ENCODE measurements at regions not wholly inside any gene's neighbourhood (a gene's known extent, or its start where the extent isn't known, plus 50 kb on each side); places are given as distances from the start of the nearest gene placed in this dataset.

DNA sequence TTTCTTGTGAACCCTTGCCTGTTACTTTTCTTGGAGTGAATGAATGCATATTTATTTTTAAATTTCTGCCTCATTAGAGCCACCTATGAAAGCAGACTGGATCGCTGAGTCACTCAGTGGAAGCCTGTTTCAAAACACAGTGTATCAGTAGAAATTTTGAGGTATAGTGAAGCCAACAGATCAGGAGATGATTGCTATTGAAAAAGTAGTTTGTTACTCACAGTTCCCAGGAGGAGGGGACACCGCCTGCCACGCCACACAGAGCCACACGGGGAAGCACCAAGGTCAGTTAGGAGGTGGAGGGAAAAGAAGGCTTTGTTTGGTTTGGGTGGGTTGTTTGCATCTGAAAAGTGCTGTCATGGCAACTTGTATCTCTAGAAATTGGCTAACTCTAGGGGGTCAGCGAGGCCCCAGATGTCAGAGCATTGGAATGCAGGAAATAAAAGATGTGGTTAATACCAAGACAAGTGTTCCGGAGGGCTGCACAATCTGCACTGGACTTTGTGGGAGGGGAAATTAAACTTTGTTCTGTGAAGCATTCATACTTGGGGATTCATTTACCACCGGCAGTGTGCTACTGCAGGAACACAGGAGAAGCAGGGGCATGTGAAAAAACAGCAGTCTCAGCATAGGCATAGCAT is 106.4 kb upstream of the SDK1 start:
- no peak overlapping the region for H3K4me3 ChIP-seq (ENCODE audit: low read depth, low read length)
- no peak for DNase-seq (ENCODE audit: low read depth)
- TF ChIP-seq, protein P1, sequence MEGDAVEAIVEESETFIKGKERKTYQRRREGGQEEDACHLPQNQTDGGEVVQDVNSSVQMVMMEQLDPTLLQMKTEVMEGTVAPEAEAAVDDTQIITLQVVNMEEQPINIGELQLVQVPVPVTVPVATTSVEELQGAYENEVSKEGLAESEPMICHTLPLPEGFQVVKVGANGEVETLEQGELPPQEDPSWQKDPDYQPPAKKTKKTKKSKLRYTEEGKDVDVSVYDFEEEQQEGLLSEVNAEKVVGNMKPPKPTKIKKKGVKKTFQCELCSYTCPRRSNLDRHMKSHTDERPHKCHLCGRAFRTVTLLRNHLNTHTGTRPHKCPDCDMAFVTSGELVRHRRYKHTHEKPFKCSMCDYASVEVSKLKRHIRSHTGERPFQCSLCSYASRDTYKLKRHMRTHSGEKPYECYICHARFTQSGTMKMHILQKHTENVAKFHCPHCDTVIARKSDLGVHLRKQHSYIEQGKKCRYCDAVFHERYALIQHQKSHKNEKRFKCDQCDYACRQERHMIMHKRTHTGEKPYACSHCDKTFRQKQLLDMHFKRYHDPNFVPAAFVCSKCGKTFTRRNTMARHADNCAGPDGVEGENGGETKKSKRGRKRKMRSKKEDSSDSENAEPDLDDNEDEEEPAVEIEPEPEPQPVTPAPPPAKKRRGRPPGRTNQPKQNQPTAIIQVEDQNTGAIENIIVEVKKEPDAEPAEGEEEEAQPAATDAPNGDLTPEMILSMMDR (IDR thresholded peaks at IDR 0.05; ENCODE audit: low read depth, low read length, missing control alignments), result no peak

DNA sequence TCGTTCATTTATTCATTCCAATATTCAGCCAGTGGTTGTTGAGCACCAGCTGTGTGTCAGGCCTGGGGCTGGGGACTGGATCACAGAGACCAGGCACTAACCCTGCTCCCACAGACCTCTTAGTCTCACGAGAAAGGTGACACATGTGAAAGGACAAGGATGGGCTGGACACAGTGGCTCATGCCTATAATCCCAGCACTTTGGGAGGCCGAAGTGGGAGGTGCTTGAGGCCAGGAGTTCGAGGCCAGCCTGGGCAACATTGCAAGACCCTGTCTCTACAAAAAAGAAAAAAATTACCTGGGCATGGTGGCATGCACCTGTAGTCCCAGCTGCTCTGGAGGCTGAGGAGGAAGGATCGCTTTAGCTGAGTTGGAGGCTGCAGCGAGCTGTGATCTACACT is 105.9 kb upstream of the SDK1 start:
- TF ChIP-seq, protein P1 (IDR thresholded peaks at IDR 0.05; ENCODE audit: low read depth, low read length, missing control alignments), result no peak
- no peak for DNase-seq (ENCODE audit: low read depth)
- no peak overlapping the region for H3K4me3 ChIP-seq (ENCODE audit: low read depth, low read length)

DNA sequence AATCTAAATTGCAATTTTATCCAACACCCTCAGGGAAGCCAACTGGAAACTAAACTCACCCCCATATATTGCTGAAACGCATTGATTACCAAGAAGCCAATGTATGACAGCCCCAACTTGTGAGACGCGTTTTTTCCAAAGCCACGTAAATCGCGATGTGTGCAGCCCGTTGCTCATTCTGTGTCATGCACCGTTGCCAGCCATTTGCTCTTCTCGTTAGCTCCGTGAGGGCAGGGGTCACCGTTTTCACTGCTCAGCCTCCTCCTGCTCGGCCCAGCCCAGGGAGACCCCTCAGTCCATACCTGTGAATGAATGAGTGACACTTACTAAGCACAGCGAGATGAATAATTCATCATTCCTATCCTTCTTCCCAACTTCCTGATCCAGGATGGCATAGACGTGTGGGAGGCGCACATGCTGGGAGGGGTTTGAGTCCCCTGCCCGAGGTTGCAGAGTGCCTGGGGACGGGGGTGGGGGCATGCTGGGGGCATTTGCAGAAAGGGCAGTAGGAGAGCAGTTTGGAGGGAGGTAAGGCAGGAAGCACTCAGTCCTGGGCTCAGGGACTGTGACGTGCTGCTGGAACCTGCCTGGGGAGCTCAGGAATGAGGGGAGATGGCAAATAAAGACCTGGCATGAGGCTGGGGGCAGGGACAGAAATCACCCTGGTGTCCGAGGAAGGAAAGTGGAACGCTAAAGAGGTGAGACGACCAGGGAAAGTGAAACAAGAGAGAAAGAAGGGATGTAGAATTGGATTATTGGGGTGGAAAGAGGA is 104.2 kb upstream of the SDK1 start:
- DNase-seq (ENCODE audit: low read depth), result no peak
- H3K4me3 ChIP-seq (ENCODE audit: low read depth, low read length), result no peak overlapping the region
- TF ChIP-seq, protein P1 (IDR thresholded peaks at IDR 0.05; ENCODE audit: low read depth, low read length, missing control alignments), result no peak

DNA sequence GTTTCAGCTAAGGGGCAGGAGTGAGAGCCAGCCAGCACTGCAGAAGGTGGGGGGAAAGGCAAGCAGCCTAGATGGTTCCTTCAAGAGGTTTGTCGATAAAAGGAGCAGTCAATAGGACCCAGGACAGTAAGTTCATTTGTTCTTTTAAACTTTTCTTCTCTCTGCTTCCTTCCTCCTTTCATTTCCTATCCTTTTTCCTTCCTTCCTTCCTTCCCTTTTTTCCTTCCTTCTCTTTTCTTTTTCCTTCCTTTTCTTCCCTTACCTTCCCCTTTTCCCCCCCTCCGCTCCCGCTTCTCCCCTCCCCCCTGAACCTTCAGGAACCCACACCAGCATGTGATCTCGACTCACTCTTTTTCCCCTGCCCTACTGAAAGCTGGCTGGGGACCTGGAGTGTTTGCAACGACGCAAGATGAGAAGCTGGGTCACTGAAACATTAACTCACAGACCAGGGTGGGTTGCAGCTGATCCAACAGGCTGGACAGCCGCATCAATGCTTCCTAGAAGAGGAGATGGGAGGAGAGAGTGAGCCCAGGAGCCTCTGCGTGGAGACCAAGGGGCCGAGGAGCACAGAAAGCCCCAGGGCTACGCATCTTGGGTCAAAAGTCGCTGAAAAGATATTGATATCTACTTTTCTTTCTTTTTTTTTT is 103.4 kb upstream of the SDK1 start:
- TF ChIP-seq, protein P1 (IDR thresholded peaks at IDR 0.05; ENCODE audit: low read depth, low read length, missing control alignments), result no peak
- no peak overlapping the region for H3K4me3 ChIP-seq (ENCODE audit: low read depth, low read length)
- DNase-seq (ENCODE audit: low read depth), result no peak

DNA sequence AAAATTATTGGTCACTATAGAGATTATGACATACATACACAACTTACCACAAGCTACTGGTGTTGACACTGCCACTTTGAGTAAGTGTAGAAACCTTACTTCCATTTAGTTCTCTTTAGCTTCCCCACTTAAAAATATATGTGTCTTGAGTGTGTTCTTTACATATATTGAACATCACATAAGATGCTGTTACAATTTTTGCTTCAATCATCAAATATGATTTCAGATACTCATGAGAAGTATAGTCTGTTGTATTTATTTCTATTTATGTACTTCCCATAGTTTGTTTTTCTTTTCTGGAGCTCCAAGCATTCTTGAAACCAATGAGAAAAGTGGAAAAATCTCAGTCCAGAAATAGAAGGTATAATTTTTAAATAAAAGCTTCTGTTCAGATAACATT is 102.7 kb upstream of the SDK1 start:
- no peak for DNase-seq (ENCODE audit: low read depth)
- no peak overlapping the region for H3K4me3 ChIP-seq (ENCODE audit: low read depth, low read length)
- TF ChIP-seq, protein P1 (IDR thresholded peaks at IDR 0.05; ENCODE audit: low read depth, low read length, missing control alignments), result no peak

DNA sequence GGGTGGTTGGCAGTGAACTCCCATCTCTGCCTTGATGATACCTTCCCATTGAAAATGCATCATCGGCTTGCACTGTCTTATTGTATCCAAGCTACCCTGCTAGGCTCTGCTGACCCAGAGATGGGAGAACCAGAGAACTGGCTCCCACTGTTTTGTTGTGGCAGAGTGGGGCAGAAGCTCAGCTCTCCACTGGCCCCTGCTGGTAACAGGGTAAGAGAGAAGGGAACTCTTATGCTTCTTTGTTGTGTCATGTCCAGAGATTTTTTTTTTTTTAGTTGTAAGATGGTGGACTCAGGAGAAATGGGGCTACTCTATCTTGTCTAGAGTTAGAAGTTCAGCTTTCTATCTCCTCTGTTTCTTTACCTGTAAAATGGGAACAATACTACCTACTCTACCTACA is 100.5 kb upstream of the SDK1 start:
- TF ChIP-seq, protein P1 (IDR thresholded peaks at IDR 0.05; ENCODE audit: low read depth, low read length, missing control alignments), result peak; percentile 60
- no peak for DNase-seq (ENCODE audit: low read depth)
- H3K4me3 ChIP-seq (ENCODE audit: low read depth, low read length), result no peak overlapping the region
